Activated naive CD8-positive, alpha-beta T cell treated with anti-CD3 and anti-CD28 coated beads for 36 hours (primary cell): ENCODE measurements at regions not wholly inside any gene's neighbourhood (a gene's known extent, or its start where the extent isn't known, plus 50 kb on each side); places are given as distances from the start of the nearest gene placed in this dataset.

Experiments used
- DNase-seq: peaks from one replicate; pipeline ENCODE4 v3.0.0; 2021
- H3K27ac Mint-ChIP-seq: one replicate; pipeline ENCODE4 v1.8.0; 2022; ENCODE audit warnings: mild to moderate bottlenecking, moderate library complexity, mixed read lengths
- H3K27me3 Mint-ChIP-seq: one replicate; pipeline ENCODE4 v1.8.0; 2022; ENCODE audit warnings: mild to moderate bottlenecking, mixed read lengths
- H3K36me3 Mint-ChIP-seq: one replicate; pipeline ENCODE4 v1.8.0; 2021; ENCODE audit warnings: mild to moderate bottlenecking, mixed read lengths
- H3K4me1 Mint-ChIP-seq: one replicate; pipeline ENCODE4 v1.8.0; 2021; ENCODE audit warnings: mixed read lengths
- H3K4me3 Mint-ChIP-seq: one replicate; pipeline ENCODE4 v1.8.0; 2022; ENCODE audit warnings: mild to moderate bottlenecking, moderate library complexity, mixed read lengths
- H3K9me3 Mint-ChIP-seq: one replicate; pipeline ENCODE4 v1.8.0; 2022; ENCODE audit warnings: mixed read lengths

DNA sequence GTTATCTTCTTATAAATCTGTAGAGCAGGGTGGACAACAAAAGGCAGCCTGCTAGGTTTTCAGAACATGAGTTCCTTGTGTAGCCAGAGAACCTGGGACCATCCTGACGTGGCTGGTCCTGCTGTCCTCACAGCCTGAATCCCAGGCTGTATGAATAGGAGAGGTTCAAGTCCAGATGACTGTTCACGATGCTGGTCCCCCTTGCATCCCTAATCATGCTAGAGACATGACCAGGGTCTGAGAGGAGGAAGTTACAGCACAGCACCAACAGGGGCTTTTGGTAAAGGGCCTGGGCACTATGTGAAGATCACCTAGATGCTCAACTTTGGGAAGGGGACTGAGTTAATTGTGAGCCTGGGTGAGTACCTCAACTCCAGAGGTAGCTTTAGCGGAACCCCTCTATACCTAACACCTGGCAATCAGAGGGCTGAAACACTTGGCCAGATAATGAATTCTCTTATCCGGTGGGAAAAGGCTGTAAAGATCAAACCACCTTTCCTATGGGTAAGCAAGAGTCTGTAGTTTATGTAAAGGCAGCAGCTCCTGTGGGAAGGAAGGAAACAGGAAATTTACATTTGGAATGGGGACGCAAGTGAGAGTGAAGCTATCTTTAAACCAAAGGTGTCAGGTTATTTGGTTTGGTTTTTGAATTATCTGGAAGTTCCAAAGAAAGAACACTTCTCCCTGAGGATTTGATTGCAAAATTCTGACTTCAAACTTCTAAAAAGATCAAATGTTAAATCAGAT is 112.8 kb downstream of the DAD1 start:
- Mint-ChIP-seq H3K9me3 (no peaks in the 10 kb centered on the region), H3K4me3 (no peak overlapping the region), H3K36me3 (no peaks in the 10 kb centered on the region), H3K27ac (peak overlapping the region; percentile 20), H3K27me3 (no peaks in the 10 kb centered on the region), H3K4me1 (no peaks in the 10 kb centered on the region)
- no peak for DNase-seq

DNA sequence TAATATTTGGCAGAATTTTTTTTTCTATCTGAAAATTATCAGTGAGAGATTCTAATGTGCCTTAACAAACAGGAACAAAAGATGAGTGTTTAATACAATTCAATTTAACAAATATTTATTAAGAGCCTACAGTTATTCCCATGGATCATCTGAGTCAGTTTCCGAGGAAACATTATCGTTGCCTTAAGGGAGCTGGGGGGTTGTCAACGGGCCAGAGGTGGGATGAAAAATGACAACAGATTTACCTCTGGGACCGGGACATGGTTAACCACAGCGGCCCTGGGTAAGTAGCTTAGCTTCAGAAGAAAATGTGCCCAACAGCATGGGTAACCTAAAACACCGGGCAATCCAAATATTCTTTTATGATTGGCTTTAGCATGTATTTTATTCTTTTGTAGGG is 113.6 kb downstream of the DAD1 start:
- Mint-ChIP-seq H3K27me3 (no peaks in the 10 kb centered on the region), H3K4me3 (no peak overlapping the region), H3K36me3 (no peaks in the 10 kb centered on the region), H3K4me1 (no peaks in the 10 kb centered on the region), H3K27ac (no peak overlapping the region), H3K9me3 (no peaks in the 10 kb centered on the region)
- DNase-seq = no peak

DNA sequence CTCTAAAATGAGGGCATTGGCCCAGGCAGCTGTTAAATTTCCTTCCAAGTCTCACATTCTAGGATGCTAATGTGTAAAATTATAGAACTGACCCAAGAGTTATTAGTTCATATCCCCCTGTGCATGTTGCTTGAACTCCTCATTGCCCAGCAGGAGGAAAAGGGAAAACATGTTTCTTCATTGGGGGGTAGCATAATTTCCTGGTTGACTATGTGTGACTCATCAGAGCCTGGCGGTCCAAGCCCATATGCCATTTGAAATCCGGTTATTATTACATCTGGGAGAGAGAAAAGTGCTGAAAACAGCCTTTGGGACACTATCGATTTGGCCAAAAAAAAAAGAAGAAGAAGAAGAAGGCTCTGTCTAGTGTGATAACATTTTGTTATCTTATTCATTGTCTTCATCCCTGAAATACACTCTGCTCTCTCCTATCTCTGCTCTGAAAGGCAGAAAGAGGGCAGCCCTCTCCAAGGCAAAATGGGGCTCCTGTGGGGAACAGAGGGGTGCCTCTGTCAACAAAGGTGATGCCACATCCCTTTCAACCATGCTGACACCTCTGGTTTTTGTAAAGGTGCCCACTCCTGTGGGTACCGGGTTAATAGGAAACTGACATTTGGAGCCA is 114.2 kb downstream of the DAD1 start:
- Mint-ChIP-seq H3K4me3 (no peak overlapping the region), H3K36me3 (no peaks in the 10 kb centered on the region), H3K27me3 (no peaks in the 10 kb centered on the region), H3K4me1 (no peaks in the 10 kb centered on the region), H3K27ac (no peak overlapping the region), H3K9me3 (no peaks in the 10 kb centered on the region)
- DNase-seq = no peak

DNA sequence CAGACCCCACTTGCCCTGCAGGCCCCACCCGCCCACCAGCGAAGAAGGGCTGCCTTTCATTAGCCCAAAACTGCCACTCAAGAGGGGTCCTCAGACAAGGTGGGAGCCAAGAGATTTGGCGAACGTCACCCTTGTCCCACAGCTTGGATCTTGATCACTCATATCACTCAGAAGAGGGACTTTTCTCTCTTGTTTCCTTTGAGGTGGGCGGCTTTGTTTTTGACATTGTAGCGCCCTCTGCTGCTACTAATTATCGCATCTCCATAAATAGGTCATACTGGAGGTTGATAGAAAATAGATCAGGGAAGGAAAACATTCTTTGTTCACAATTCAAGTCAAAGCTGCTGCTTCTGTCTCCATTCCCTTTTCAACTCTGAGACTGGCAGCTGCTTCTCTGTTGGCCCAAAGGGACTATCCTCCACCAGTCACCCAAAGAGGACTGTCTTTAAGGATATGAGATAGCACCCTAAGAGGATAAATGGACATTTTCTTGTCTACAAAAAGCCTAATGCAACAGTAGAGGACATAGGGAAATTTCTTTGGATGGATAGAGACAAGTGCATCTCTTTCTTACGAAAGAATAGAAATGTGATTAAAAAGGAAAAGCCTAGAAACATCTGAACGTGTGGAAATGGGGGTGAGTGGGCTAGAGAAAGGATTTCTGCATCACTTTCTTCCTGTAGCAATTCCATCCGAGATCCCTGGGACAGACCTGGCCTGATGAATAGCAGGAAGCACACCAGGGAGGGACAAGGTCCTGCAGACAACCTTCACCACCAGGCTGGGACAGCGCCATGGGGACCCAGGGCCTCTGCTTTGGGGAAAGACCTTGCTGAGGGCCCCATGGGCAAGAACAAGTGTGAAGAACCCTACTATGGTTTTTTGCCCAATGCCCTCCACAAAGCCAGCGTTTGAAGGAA is 115.8 kb downstream of the DAD1 start:
- H3K4me1 Mint-ChIP-seq = no peaks in the 10 kb centered on the region
- no peak overlapping the region for H3K4me3 Mint-ChIP-seq
- no peaks in the 10 kb centered on the region for H3K36me3 Mint-ChIP-seq
- no peak for DNase-seq
- no peaks in the 10 kb centered on the region for H3K9me3 Mint-ChIP-seq
- H3K27me3 Mint-ChIP-seq = no peaks in the 10 kb centered on the region
- H3K27ac Mint-ChIP-seq = no peak overlapping the region

DNA sequence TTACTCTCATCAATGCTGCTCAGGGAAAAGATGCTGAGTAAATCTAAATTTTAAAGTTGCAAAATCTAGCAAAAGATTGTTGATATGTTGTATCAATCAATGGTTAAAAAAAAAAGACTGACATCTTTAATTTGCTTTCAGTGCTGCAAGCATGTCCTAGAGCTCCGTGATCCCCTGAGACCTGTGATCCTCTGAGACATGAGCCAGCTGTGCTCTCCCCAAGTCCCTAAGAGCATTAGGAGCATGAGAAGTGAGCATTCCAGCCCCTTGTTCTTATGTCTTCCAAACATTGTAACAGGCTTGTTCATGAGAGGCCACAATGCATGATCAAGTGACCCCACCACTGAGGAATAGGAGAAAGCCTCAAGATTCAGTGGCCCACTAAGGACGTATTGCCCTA is 116.6 kb downstream of the DAD1 start:
- Mint-ChIP-seq H3K27ac (no peak overlapping the region), H3K4me3 (no peak overlapping the region), H3K27me3 (no peaks in the 10 kb centered on the region), H3K9me3 (no peaks in the 10 kb centered on the region), H3K36me3 (no peaks in the 10 kb centered on the region), H3K4me1 (no peaks in the 10 kb centered on the region)
- DNase-seq = no peak

DNA sequence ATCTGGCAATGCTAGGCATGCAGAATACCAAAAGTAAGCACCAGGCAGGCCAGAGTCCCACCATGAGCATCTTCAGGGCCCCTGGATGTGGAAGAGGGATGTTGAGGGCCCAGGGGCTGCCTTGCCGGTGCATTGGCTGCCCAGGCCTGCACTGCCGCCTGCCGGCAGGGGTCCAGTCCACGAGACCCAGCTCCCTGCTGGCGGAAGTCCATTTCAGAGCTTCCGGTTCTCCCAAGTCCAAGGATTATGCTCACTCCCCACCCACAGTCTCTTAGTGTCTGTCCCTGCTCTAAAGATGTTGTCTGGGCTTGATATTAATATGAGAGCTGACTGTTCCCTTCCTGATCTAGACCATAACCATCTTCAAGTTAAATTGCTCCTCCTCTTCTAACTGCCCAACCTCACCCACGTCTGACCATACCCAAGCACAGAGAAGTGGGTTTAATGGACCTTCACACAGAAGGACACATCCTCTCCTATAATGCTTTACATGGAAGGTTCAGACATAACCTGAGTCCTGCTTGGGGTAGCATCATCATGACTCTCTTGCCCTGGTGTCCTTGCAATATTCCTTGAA is 117.4 kb downstream of the DAD1 start:
- Mint-ChIP-seq H3K4me1 (no peaks in the 10 kb centered on the region), H3K9me3 (no peaks in the 10 kb centered on the region), H3K36me3 (no peaks in the 10 kb centered on the region), H3K27me3 (no peaks in the 10 kb centered on the region), H3K4me3 (no peak overlapping the region), H3K27ac (no peak overlapping the region)
- no peak for DNase-seq

DNA sequence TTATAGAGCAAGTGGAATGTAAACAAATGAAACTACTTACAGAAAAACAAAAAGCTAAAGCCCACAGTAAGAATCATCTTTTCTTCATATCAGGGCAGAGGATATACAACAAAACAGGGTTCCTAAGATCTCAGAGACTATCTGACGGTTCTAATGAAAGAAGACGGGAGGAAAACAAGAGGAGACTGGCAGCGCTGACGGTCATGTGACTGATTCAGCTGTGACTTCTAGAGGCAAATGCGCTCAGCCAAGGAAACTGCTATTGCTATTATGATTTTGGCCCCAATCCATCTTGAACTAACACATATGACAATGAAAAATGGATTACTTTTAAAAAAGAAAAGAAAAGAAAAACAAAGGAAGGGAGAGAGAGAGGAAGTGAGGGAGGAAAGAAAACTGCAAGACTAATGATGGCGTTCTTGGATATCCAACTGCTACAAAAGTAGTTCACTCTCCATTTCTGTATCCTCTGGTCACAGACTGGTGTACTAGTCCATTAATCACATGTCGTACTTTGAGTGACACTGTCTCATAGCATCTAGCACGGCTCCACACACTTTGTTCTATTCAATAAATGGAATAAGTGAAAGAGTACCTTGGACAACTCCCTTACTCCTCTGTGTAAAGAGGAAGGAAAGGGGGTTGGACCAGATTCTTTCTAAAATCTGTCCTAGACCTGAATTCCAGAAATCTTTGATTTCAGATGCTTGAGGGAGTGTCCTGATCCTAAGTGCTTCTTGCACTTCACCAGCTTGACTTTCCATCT is 119.3 kb downstream of the DAD1 start:
- H3K36me3 Mint-ChIP-seq = no peaks in the 10 kb centered on the region
- DNase-seq = no peak
- H3K9me3 Mint-ChIP-seq = no peaks in the 10 kb centered on the region
- H3K4me3 Mint-ChIP-seq = no peak overlapping the region
- H3K27me3 Mint-ChIP-seq = no peaks in the 10 kb centered on the region
- no peak overlapping the region for H3K27ac Mint-ChIP-seq
- no peaks in the 10 kb centered on the region for H3K4me1 Mint-ChIP-seq

DNA sequence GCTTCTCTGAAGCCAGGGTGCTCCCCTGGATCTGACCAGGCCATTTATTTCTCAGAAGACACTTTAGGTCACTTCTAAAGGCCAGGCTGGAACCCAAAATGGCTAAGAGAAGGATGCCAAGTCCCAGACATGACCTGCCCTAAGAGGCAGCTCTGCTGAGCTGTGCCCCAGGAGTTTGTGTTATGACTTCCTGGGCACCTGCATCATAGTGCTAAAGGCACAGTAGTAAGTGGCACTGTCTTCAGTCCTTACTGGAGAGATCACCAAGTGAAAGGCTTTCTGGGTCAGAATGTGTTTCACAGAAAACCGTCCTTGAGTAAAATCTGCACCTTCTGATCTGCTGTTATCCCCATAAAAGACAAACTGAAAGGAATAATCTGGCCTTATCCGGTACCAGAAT is 120.2 kb downstream of the DAD1 start:
- Mint-ChIP-seq H3K9me3 (no peaks in the 10 kb centered on the region), H3K27me3 (no peaks in the 10 kb centered on the region), H3K4me3 (no peak overlapping the region)

DNA sequence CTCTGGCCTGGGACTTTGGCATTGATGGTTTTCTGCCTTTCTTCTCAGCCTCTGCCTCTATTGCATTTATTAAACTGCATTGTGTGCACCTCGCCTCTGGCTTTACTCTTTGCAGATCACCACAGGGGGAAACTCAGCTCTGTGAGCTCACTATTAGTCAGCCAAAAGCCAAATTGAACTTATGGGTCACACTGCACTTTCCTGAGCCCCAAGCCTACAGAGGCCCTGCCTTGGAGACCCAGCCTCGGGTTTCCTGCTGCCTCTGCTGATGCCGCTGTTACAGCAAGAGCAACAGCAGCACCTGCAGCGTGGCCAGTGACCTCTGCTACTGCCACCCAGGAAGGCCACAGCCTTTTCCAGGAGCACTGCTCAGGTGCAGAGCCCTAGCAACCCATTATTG is 122.5 kb downstream of the DAD1 start:
- no peaks in the 10 kb centered on the region for H3K27me3 Mint-ChIP-seq
- H3K36me3 Mint-ChIP-seq = no peaks in the 10 kb centered on the region
- H3K9me3 Mint-ChIP-seq = no peaks in the 10 kb centered on the region
- no peaks in the 10 kb centered on the region for H3K4me1 Mint-ChIP-seq
- H3K27ac Mint-ChIP-seq = no peak overlapping the region
- no peak overlapping the region for H3K4me3 Mint-ChIP-seq
- no peak for DNase-seq

More for the DNA sequence above, 120.2 kb downstream of the DAD1 start:
- Mint-ChIP-seq H3K36me3 (no peaks in the 10 kb centered on the region), H3K27ac (no peak overlapping the region), H3K4me1 (no peaks in the 10 kb centered on the region)
- no peak for DNase-seq

DNA sequence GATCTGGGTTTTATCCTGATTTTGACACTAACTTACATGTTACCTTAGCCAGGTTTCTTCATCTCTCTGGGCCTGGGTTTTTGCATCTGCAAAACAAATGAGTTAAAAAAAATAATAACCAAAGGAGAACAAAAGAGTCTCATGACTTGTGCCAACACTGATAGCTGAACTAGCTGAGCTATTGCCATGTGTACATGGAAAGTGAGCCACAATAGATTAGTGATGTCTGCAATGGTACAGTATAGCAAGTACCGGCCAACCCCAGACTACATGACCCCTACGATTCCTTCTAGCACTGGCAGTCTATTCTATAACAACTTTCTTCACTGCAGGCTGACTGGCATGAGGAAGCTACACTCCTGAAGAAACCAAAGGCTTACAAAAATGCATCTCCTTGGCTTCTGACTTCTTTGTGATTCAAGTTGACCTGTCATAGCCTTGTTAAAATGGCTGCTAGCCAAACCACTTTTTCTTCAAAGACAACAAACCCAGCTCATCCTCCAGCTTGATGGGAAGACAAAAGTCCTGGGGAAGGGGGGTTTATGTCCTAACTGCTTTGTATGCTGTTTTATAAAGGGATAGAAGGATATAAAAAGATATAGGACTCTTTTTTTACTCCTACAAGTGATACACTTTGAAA is 123.7 kb downstream of the DAD1 start:
- H3K4me1 Mint-ChIP-seq = no peaks in the 10 kb centered on the region
- no peak overlapping the region for H3K27ac Mint-ChIP-seq
- no peaks in the 10 kb centered on the region for H3K9me3 Mint-ChIP-seq
- H3K4me3 Mint-ChIP-seq = no peak overlapping the region
- no peak for DNase-seq
- H3K36me3 Mint-ChIP-seq = no peaks in the 10 kb centered on the region
- no peaks in the 10 kb centered on the region for H3K27me3 Mint-ChIP-seq

DNA sequence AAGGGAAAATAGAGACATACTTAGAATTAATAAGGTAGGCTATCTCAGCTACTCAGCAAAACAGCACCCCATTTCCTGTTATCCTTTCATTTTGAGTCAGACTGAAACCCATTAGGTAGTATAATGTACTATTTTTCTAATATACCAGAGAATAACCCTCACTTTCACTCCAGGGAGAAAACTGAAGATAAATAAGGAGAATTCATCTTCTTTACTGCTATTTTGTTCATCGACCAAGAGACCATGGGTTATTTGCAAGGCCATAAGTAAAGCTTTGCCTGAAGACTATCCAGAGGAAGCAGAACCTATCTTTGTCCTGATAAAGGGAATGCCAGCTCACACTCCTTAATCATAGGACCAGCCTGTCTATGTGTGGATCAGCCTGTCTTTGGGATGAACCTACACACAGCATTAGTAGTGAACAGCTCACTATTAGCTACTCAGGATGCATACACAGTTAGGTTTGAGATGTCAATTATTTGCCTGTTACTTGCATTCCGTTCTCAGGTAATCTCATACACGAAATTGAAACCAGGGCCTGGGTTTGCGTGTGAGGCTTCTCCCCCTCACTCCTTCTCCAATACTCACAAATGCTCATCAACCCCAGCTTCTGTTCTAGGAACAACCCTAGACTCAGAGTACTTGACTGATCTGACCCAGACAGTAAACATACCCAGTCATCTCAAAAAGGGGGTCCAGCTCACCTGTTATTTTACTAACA is 124.4 kb downstream of the DAD1 start:
- no peak overlapping the region for H3K4me3 Mint-ChIP-seq
- no peak for DNase-seq
- H3K27ac Mint-ChIP-seq = no peak overlapping the region
- no peaks in the 10 kb centered on the region for H3K9me3 Mint-ChIP-seq
- H3K4me1 Mint-ChIP-seq = no peaks in the 10 kb centered on the region
- no peaks in the 10 kb centered on the region for H3K36me3 Mint-ChIP-seq
- H3K27me3 Mint-ChIP-seq = no peaks in the 10 kb centered on the region

DNA sequence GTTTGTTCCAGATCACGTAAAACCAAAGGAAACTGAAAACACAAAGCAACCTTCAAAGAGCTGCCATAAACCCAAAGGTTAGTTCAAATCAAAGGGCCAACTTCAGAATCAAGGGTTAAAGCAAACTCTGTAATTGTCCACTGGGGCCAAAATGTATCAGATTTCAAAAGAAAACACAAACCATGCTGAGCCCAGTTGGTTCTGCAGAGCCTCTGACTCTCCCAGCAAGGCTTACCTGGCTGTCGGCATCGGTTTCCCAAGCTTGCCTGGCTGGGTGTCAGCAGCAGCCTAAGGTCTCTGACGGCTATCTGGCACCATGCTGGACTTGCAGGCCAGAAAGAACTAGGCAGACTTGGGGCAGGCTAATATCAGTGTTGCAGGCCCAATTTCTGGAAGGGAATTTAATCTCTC is 125.3 kb downstream of the DAD1 start:
- no peak for DNase-seq
- no peak overlapping the region for H3K27ac Mint-ChIP-seq
- H3K36me3 Mint-ChIP-seq = no peaks in the 10 kb centered on the region
- no peaks in the 10 kb centered on the region for H3K9me3 Mint-ChIP-seq
- no peaks in the 10 kb centered on the region for H3K27me3 Mint-ChIP-seq
- no peaks in the 10 kb centered on the region for H3K4me1 Mint-ChIP-seq
- H3K4me3 Mint-ChIP-seq = no peak overlapping the region

DNA sequence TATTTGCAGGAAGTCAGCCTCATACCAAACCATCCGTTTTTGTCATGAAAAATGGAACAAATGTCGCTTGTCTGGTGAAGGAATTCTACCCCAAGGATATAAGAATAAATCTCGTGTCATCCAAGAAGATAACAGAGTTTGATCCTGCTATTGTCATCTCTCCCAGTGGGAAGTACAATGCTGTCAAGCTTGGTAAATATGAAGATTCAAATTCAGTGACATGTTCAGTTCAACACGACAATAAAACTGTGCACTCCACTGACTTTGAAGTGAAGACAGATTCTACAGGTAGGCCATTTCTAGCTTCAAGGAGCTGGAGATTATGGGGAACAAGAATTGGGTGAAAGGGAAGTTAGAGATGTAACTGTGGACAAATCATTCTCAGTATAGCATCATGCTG is 126.1 kb downstream of the DAD1 start:
- H3K9me3 Mint-ChIP-seq = no peaks in the 10 kb centered on the region
- H3K27ac Mint-ChIP-seq = no peak overlapping the region
- H3K4me3 Mint-ChIP-seq = no peak overlapping the region
- no peak for DNase-seq
- H3K27me3 Mint-ChIP-seq = no peaks in the 10 kb centered on the region
- H3K36me3 Mint-ChIP-seq = no peaks in the 10 kb centered on the region
- no peaks in the 10 kb centered on the region for H3K4me1 Mint-ChIP-seq
